ENCODE measurements at regions not wholly inside any gene's neighbourhood (a gene's known extent, or its start where the extent isn't known, plus 50 kb on each side); places are given as distances from the start of the nearest gene placed in this dataset.
A peak's percentile ranks its signal among the peaks of the same experiment; 100 is the strongest.

- no peak for DNase-seq (ENCODE audit: low read depth)
- TF ChIP-seq CTCF (IDR thresholded peaks at IDR 0.05; ENCODE audit: insufficient read depth, low read depth, low read length, missing control alignments) = no peak
- H3K4me3 ChIP-seq (ENCODE audit: low read depth, low read length) = no peak overlapping the region
These were observed 623.8 kb upstream of the AGTR1 start for GRCh38 chr3:148073721-148074456.

- TF ChIP-seq CTCF (IDR thresholded peaks at IDR 0.05; ENCODE audit: insufficient read depth, low read depth, low read length, missing control alignments) = no peak
- no peak for DNase-seq (ENCODE audit: low read depth)
- no peak overlapping the region for H3K4me3 ChIP-seq (ENCODE audit: low read depth, low read length)
These were observed 622.8 kb upstream of the AGTR1 start for GRCh38 chr3:148074946-148075345.

GRCh38 chr3:148075771-148076716 lies 621.7 kb upstream of the AGTR1 start:
- peak; percentile 33 for TF ChIP-seq CTCF (IDR thresholded peaks at IDR 0.05; ENCODE audit: insufficient read depth, low read depth, low read length, missing control alignments)
- no peak overlapping the region for H3K4me3 ChIP-seq (ENCODE audit: low read depth, low read length)
- DNase-seq (ENCODE audit: low read depth) = peak; percentile 19

GRCh38 chr3:148077318-148077923 lies 620.3 kb upstream of the AGTR1 start:
- peak; percentile 37 for DNase-seq (ENCODE audit: low read depth)
- peak; percentile 41 for TF ChIP-seq CTCF (IDR thresholded peaks at IDR 0.05; ENCODE audit: insufficient read depth, low read depth, low read length, missing control alignments)
- no peak overlapping the region for H3K4me3 ChIP-seq (ENCODE audit: low read depth, low read length)

GRCh38 chr3:148077965-148078364 lies 619.7 kb upstream of the AGTR1 start:
- H3K4me3 ChIP-seq (ENCODE audit: low read depth, low read length) = no peak overlapping the region
- DNase-seq (ENCODE audit: low read depth) = no peak
- TF ChIP-seq CTCF (IDR thresholded peaks at IDR 0.05; ENCODE audit: insufficient read depth, low read depth, low read length, missing control alignments) = no peak

GRCh38 chr3:148078658-148079057 lies 619.0 kb upstream of the AGTR1 start:
- TF ChIP-seq CTCF (IDR thresholded peaks at IDR 0.05; ENCODE audit: insufficient read depth, low read depth, low read length, missing control alignments) = no peak
- no peak overlapping the region for H3K4me3 ChIP-seq (ENCODE audit: low read depth, low read length)
- no peak for DNase-seq (ENCODE audit: low read depth)

Measured in GM12865 (cell line).